Adrenal gland (tissue), 5 donors: ENCODE measurements at regions not wholly inside any gene's neighbourhood (a gene's known extent, or its start where the extent isn't known, plus 50 kb on each side); places are given as distances from the start of the nearest gene placed in this dataset.

Experiments used
- CTCF ChIP-seq, 6 experiments: fragments of 450-650 bp in 4 of 6; fragments of 200-600 bp in 2 of 6; sonication (generic) in 1 of 6; IDR thresholded peaks; 1 replicate in 5 of 6; 2 replicates in 1 of 6; pipeline versions ENCODE4 v1.5.1 to v1.8.0; 2016 to 2021; ENCODE audit warnings: antibody characterized with exemption in 6 of 6, mild to moderate bottlenecking in 2 of 6, moderate library complexity in 1 of 6
- POLR2A ChIP-seq, 2 donors: fragments of 450-650 bp; IDR thresholded peaks; one replicate each; pipeline ENCODE4 v1.6.1; 2017; ENCODE audit warnings: antibody characterized with exemption in 2 of 2, mild to moderate bottlenecking in 2 of 2, moderate library complexity in 1 of 2
- donor health status: DM: no; HTN: no; CAD: no.

GRCh38 chr6:125444006-125444923 lies 142.5 kb upstream of the HDDC2 start:
- TF ChIP-seq CTCF (IDR thresholded peaks at IDR 0.05) = no peak
- no peak for TF ChIP-seq POLR2A (IDR thresholded peaks at IDR 0.05)
